Naive thymus-derived CD4-positive, alpha-beta T cell (primary cell): ENCODE measurements at regions not wholly inside any gene's neighbourhood (a gene's known extent, or its start where the extent isn't known, plus 50 kb on each side); places are given as distances from the start of the nearest gene placed in this dataset.

Source experiments
- ATAC-seq: fragments of 150-1000 bp; cut with Tn5 transposase; 2 replicates; pipeline ENCODE4 v1.10.0; 2021; ENCODE audit warnings: mild to moderate bottlenecking, moderate library complexity
- CTCF ChIA-PET: fragments of 350-600 bp; sonication (Branson Sonifier 250); formaldehyde crosslinking; loops from one replicate; lab custom pipeline; 2021; ENCODE audit warnings: antibody characterized with exemption; lab: Charles Lee
- POLR2A ChIA-PET: fragments of 350-600 bp; sonication (Branson Sonifier 250); formaldehyde crosslinking; loops from one replicate; lab custom pipeline; 2021; ENCODE audit warnings: antibody characterized with exemption, inconsistent platforms; lab: Charles Lee
- DNase-seq, 9 donors: peaks; one replicate each; pipeline versions ENCODE4 v3.0.0 to v3.0.0-alpha.2; 2020 to 2022; ENCODE audit warnings: mixed read lengths in 1 of 9
- H3K27ac ChIP-seq: one replicate; pipeline ENCODE4 v1.7.0; 2013; ENCODE audit warnings: mild to moderate bottlenecking, low read depth, low read length, moderate library complexity
- H3K27me3 ChIP-seq, 2 donors: one replicate each; pipeline ENCODE4 v1.7.0; 2013; ENCODE audit warnings: low read length in 2 of 2, mild to moderate bottlenecking in 2 of 2, moderate library complexity in 2 of 2; ENCODE audit not compliant: control insufficient read depth in 2 of 2, insufficient read depth in 2 of 2
- H3K36me3 ChIP-seq, 3 experiments: 1 replicate in 2 of 3; 2 replicates in 1 of 3; pipeline ENCODE4 v1.7.0; 2013; ENCODE audit warnings: low read length in 3 of 3, mild to moderate bottlenecking in 3 of 3, moderate library complexity in 1 of 3; ENCODE audit not compliant: insufficient read depth in 3 of 3, control insufficient read depth in 2 of 3
- H3K4me1 ChIP-seq, 2 donors: one replicate each; pipeline ENCODE4 v1.7.0; 2013; ENCODE audit warnings: low read length in 2 of 2, mild to moderate bottlenecking in 2 of 2, moderate library complexity in 1 of 2; ENCODE audit not compliant: control insufficient read depth in 2 of 2, insufficient read depth in 2 of 2
- H3K4me3 ChIP-seq: 2 replicates; pipeline ENCODE4 v1.7.0; 2013; ENCODE audit warnings: mild to moderate bottlenecking, low read length
- H3K9me3 ChIP-seq, 3 experiments: 1 replicate in 2 of 3; 2 replicates in 1 of 3; pipeline ENCODE4 v1.7.0; 2013; ENCODE audit warnings: low read length in 3 of 3; ENCODE audit not compliant: control insufficient read depth in 2 of 3
- H3K27ac Mint-ChIP-seq, 9 donors: one replicate each; pipeline ENCODE4 v1.8.0; 2020 to 2022; ENCODE audit warnings: mixed read lengths in 9 of 9, mild to moderate bottlenecking in 8 of 9, moderate library complexity in 5 of 9, inconsistent platforms in 2 of 9
- H3K27me3 Mint-ChIP-seq, 5 donors: one replicate each; pipeline ENCODE4 v1.8.0; 2021 to 2022; ENCODE audit warnings: mixed read lengths in 5 of 5, mild to moderate bottlenecking in 1 of 5
- H3K36me3 Mint-ChIP-seq, 5 donors: one replicate each; pipeline ENCODE4 v1.8.0; 2020 to 2022; ENCODE audit warnings: mixed read lengths in 5 of 5, mild to moderate bottlenecking in 3 of 5, inconsistent platforms in 1 of 5
- H3K4me1 Mint-ChIP-seq, 7 donors: one replicate each; pipeline ENCODE4 v1.8.0; 2020 to 2022; ENCODE audit warnings: mixed read lengths in 7 of 7, mild to moderate bottlenecking in 3 of 7, inconsistent platforms in 1 of 7
- H3K4me3 Mint-ChIP-seq, 10 donors: one replicate each; pipeline ENCODE4 v1.8.0; 2020 to 2022; ENCODE audit warnings: mild to moderate bottlenecking in 10 of 10, mixed read lengths in 10 of 10, moderate library complexity in 6 of 10, inconsistent platforms in 2 of 10
- H3K9me3 Mint-ChIP-seq, 11 donors: one replicate each; pipeline ENCODE4 v1.8.0; 2020 to 2022; ENCODE audit warnings: mixed read lengths in 11 of 11, mild to moderate bottlenecking in 4 of 11, inconsistent platforms in 1 of 11, moderate library complexity in 1 of 11
- intact Hi-C, 2 donors: fragments of 100-400 bp; cut with micrococcal nuclease; formaldehyde crosslinking; loops; one replicate each; pipeline ENCODE4 v1.15.1; 2023

DNA sequence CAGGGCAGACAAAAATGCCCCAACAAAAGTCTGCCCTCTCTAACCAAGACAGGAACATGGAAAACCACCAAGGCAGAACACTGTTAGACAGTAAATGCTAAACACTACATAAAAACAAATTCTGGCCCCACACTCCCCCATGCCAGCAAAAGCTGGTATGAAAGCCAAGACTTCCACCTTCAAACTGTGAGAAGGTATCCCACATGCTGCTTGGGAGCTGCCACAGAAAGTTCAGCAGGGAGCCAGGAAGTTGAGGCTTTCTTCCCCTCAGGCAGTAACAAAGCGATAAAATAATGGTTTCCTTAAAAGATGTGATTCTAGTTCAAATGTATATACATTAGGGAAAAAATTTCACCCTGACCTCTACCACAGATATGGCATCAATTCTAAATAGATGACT lies 770.4 kb upstream of the NDST4 start:
- Mint-ChIP-seq H3K4me1 (no peaks in the 10 kb centered on the region), H3K9me3 (peaks cover 0 to 4% (median 0%) of the 10 kb centered on the region in 11 donors), H3K36me3 (no peaks in the 10 kb centered on the region), H3K27ac (no peak overlapping the region), H3K4me3 (no peak overlapping the region), H3K27me3 (no peaks in the 10 kb centered on the region)
- CTCF ChIA-PET, result no interaction called here
- no peaks in the 10 kb centered on the region for H3K9me3 ChIP-seq
- H3K4me1 ChIP-seq, result no peaks in the 10 kb centered on the region
- POLR2A ChIA-PET, result no interaction called here
- intact Hi-C loops, result no loop called here
- no peak overlapping the region for H3K4me3 ChIP-seq
- H3K27me3 ChIP-seq, result no peaks in the 10 kb centered on the region
- no peaks in the 10 kb centered on the region for H3K36me3 ChIP-seq
- no peak overlapping the region for H3K27ac ChIP-seq
- no peak for ATAC-seq
- DNase-seq, result no peak

DNA sequence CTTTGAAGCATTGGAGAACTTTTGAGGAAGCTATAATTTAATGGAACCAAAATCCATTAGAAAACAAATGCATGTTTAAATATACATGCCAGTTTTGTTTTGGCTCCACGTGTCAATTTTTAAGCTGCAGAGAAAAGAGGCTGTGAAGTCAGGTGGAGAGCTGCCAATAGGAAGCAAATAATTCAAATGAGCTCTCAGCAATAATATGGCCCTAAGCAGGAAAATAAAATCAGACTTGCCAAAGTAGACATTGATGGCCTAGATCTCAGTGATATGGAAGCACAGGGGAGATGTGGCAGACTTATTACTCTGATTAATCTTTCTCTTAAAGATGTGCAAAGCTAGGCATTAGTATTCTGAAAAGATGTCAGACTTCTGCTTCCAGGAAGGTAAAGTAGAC lies 769.8 kb upstream of the NDST4 start:
- no peak overlapping the region for H3K27ac Mint-ChIP-seq
- ChIA-PET CTCF (no interaction called here), POLR2A (no interaction called here)
- Histone ChIP-seq H3K27me3 (no peaks in the 10 kb centered on the region), H3K4me1 (no peaks in the 10 kb centered on the region), H3K4me3 (no peak overlapping the region), H3K36me3 (no peaks in the 10 kb centered on the region), H3K27ac (no peak overlapping the region), H3K9me3 (no peaks in the 10 kb centered on the region)
- no peaks in the 10 kb centered on the region for H3K27me3 Mint-ChIP-seq
- no peak for ATAC-seq
- peaks cover 0 to 4% (median 0%) of the 10 kb centered on the region in 11 donors for H3K9me3 Mint-ChIP-seq
- intact Hi-C loops, result no loop called here
- no peak for DNase-seq
- no peaks in the 10 kb centered on the region for H3K36me3 Mint-ChIP-seq
- no peak overlapping the region for H3K4me3 Mint-ChIP-seq
- no peaks in the 10 kb centered on the region for H3K4me1 Mint-ChIP-seq

DNA sequence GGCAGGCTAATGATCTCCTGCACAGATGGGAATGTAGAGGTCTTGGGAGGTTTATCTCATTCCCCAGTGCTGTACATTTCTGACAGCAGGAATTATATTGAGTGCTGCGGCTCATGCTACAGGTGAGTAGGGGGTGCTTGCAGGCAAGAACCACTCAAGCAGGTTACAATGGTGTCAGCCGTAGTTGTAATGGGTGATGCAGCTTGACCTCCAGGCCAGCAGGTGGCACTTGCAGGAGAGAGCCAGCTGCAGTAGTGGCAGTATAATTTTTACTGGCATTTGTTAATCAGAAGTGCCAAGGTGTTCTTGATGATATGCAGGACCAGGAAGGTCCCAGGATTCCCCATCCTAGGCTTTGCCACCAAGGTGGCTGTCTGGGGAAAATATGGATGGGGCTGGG lies 759.6 kb upstream of the NDST4 start:
- POLR2A ChIA-PET, result no interaction called here
- Mint-ChIP-seq H3K4me3 (no peak overlapping the region), H3K9me3 (peaks cover 0 to 11% (median 0%) of the 10 kb centered on the region in 11 donors), H3K27me3 (no peaks in the 10 kb centered on the region), H3K36me3 (no peaks in the 10 kb centered on the region), H3K4me1 (no peaks in the 10 kb centered on the region), H3K27ac (no peak overlapping the region)
- H3K27ac ChIP-seq, result no peak overlapping the region
- no peak for DNase-seq
- intact Hi-C loops, result no loop called here
- no peak overlapping the region for H3K4me3 ChIP-seq
- H3K4me1 ChIP-seq, result no peaks in the 10 kb centered on the region
- no peaks in the 10 kb centered on the region for H3K9me3 ChIP-seq
- ATAC-seq, result no peak
- CTCF ChIA-PET, result no interaction called here
- no peaks in the 10 kb centered on the region for H3K27me3 ChIP-seq
- no peaks in the 10 kb centered on the region for H3K36me3 ChIP-seq

DNA sequence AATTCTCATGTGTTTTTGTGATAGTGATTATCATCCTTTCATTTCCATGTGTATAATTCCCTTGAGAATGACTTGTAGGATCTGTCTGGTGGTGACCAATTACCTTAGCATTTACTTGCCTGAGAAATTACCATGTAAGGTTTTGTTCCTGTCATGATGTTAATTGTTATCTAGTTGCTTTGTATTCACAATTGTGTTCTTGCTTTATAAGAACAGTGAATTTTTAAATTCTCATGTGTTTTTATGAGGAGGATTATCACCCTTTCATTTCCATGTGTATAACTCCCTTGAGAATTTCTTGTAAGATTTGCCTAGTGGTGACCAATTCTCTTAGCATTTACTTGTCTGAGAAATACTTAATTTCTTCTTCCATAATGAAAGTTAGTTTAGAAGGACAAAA lies 758.2 kb upstream of the NDST4 start:
- H3K9me3 ChIP-seq, result no peaks in the 10 kb centered on the region
- Mint-ChIP-seq H3K27me3 (no peaks in the 10 kb centered on the region), H3K9me3 (peaks cover 0 to 11% (median 0%) of the 10 kb centered on the region in 11 donors), H3K4me1 (no peaks in the 10 kb centered on the region), H3K27ac (no peak overlapping the region), H3K4me3 (no peak overlapping the region), H3K36me3 (no peaks in the 10 kb centered on the region)
- no peaks in the 10 kb centered on the region for H3K36me3 ChIP-seq
- no peak overlapping the region for H3K27ac ChIP-seq
- ATAC-seq, result no peak
- ChIA-PET CTCF (no interaction called here), POLR2A (no interaction called here)
- intact Hi-C loops, result no loop called here
- no peak overlapping the region for H3K4me3 ChIP-seq
- DNase-seq, result no peak
- H3K27me3 ChIP-seq, result no peaks in the 10 kb centered on the region
- no peaks in the 10 kb centered on the region for H3K4me1 ChIP-seq

DNA sequence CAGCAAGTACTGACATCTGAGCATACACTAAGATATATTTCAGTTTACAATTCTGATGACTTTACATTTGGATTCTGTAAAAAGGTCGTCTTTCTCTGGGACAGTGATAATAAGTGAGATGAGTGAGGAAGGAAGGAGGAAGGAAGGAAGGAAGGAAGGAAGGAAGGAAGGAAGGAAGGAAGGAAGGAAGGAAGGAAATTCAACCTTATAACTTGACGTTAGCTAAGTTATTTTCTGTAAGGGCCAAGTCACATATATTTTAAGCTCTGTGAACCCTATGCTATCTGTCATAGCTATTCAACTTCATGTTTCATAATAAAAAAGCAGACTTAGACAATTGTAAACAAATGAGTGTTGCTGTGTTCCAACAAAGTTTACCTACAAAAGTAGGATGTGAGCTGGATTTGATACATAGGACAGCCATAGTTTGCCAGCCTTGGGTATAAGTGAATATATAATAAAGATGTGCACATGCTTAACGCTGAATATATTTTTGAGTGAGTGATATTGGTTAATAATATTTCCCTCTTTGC lies 753.0 kb upstream of the NDST4 start:
- H3K4me3 Mint-ChIP-seq, result no peak overlapping the region
- H3K9me3 Mint-ChIP-seq, result peaks cover 0 to 11% (median 0%) of the 10 kb centered on the region in 11 donors
- ATAC-seq (no peak), DNase-seq (no peak)
- ChIA-PET CTCF (no interaction called here), POLR2A (no interaction called here)
- no peaks in the 10 kb centered on the region for H3K9me3 ChIP-seq
- no peaks in the 10 kb centered on the region for H3K36me3 Mint-ChIP-seq
- intact Hi-C loops, result no loop called here
- no peaks in the 10 kb centered on the region for H3K4me1 Mint-ChIP-seq
- no peak overlapping the region for H3K4me3 ChIP-seq
- no peaks in the 10 kb centered on the region for H3K36me3 ChIP-seq
- H3K4me1 ChIP-seq, result no peaks in the 10 kb centered on the region
- H3K27ac Mint-ChIP-seq, result no peak overlapping the region
- no peaks in the 10 kb centered on the region for H3K27me3 Mint-ChIP-seq
- H3K27me3 ChIP-seq, result no peaks in the 10 kb centered on the region
- H3K27ac ChIP-seq, result no peak overlapping the region

DNA sequence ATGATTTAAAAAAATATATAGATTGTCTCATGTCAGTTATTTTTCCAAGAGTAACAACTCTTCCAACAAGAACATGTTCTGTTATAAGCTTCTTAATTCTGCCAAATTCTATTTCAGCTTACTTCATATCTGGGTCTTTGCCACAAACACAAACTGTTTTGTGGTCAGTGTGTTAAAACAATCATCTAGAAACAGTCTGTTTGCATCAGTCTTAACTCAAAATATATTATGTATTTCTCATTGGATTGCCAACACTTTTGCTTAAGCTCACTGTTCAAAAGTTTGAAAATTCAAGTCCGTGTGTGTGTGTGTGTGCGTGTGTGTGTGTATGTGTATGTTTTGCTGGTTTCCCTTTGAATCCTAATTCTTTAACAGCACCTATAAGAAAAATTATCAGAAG lies 752.3 kb upstream of the NDST4 start:
- no peaks in the 10 kb centered on the region for H3K27me3 Mint-ChIP-seq
- Histone ChIP-seq H3K4me3 (no peak overlapping the region), H3K36me3 (no peaks in the 10 kb centered on the region), H3K4me1 (no peaks in the 10 kb centered on the region), H3K27ac (no peak overlapping the region), H3K27me3 (no peaks in the 10 kb centered on the region), H3K9me3 (no peaks in the 10 kb centered on the region)
- no peaks in the 10 kb centered on the region for H3K36me3 Mint-ChIP-seq
- H3K4me3 Mint-ChIP-seq, result no peak overlapping the region
- CTCF ChIA-PET, result no interaction called here
- DNase-seq (no peak), ATAC-seq (no peak)
- H3K9me3 Mint-ChIP-seq, result peaks cover 0 to 11% (median 0%) of the 10 kb centered on the region in 11 donors
- no peak overlapping the region for H3K27ac Mint-ChIP-seq
- intact Hi-C loops, result no loop called here
- POLR2A ChIA-PET, result no interaction called here
- no peaks in the 10 kb centered on the region for H3K4me1 Mint-ChIP-seq

DNA sequence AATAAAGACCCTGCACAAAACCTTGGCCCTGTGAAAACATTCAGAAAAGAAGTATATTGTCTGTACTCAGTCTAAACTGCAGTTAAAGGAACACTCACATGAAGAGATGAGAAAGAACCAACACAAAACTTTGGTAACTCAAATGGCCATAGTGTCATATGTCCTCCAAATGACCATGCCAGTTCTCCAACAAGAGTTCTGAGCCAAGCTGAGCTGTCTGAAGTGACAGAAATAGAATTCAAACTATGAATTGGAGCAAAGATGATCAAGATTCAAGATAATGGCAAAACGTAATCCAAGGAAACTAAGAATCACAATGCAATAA lies 739.3 kb upstream of the NDST4 start:
- ATAC-seq (no peak), DNase-seq (no peak)
- Histone ChIP-seq H3K27ac (no peak overlapping the region), H3K4me3 (no peak overlapping the region), H3K9me3 (no peaks in the 10 kb centered on the region), H3K27me3 (no peaks in the 10 kb centered on the region), H3K4me1 (no peaks in the 10 kb centered on the region), H3K36me3 (no peaks in the 10 kb centered on the region)
- ChIA-PET POLR2A (no interaction called here), CTCF (interaction anchor here (0.6 kb wide), 1 partner anchor 259 kb away, joined by 3 read pairs; no protein-coding TSS in a partner anchor)
- peaks cover 0 to 15% (median 2%) of the 10 kb centered on the region in 11 donors for H3K9me3 Mint-ChIP-seq
- H3K4me1 Mint-ChIP-seq, result no peaks in the 10 kb centered on the region
- H3K27me3 Mint-ChIP-seq, result no peaks in the 10 kb centered on the region
- H3K27ac Mint-ChIP-seq, result no peak overlapping the region
- intact Hi-C loops, result loop anchor here in 1 of 2 donors (1.0 kb wide), 2 partner anchors 618 to 761 kb away; no protein-coding TSS in a partner anchor
- no peak overlapping the region for H3K4me3 Mint-ChIP-seq
- H3K36me3 Mint-ChIP-seq, result no peaks in the 10 kb centered on the region
